ENCODE measurements at regions not wholly inside any gene's neighbourhood (a gene's known extent, or its start where the extent isn't known, plus 50 kb on each side); places are given as distances from the start of the nearest gene placed in this dataset.
"Not testable (repeated sequence)": the region's sequence is repeated elsewhere in the genome, so short reads cannot be mapped to it uniquely, and the experiment has no call there.

- no peak for DNase-seq
Observed at GRCh38 chr4:93888308-93888707, 59.8 kb downstream of the ATOH1 start.

- DNase-seq: no peak
Observed at GRCh38 chr4:93888768-93889167, 60.2 kb downstream of the ATOH1 start.

GRCh38 chr4:93891244-93891643, 62.7 kb downstream of the ATOH1 start:
- no peak for DNase-seq

- DNase-seq: no peak
Observed at GRCh38 chr4:93894995-93895394, 66.4 kb downstream of the ATOH1 start.

- no peak for DNase-seq
Observed at GRCh38 chr4:93896516-93896915, 68.0 kb downstream of the ATOH1 start.

GRCh38 chr4:93897559-93897958, 69.0 kb downstream of the ATOH1 start:
- peak in 1 of 5 experiments; percentile 3 for DNase-seq

- DNase-seq: no peak
Observed at GRCh38 chr4:93908778-93909177, 80.2 kb downstream of the ATOH1 start.

- DNase-seq: no peak
Observed at GRCh38 chr4:93911671-93912070, 83.1 kb downstream of the ATOH1 start.

- no peak for DNase-seq
Observed at GRCh38 chr4:93912146-93912545, 83.6 kb downstream of the ATOH1 start.

GRCh38 chr4:93918856-93919255, 90.3 kb downstream of the ATOH1 start:
- DNase-seq: no peak

- not testable (repeated sequence) for DNase-seq
Observed at GRCh38 chr4:93923570-93923969, 95.0 kb downstream of the ATOH1 start.

GRCh38 chr4:93947286-93947685, 118.7 kb downstream of the ATOH1 start:
- DNase-seq: no peak

- not testable (repeated sequence) for DNase-seq
Observed at GRCh38 chr4:93950239-93950638, 121.7 kb downstream of the ATOH1 start.

- no peak for DNase-seq
Observed at GRCh38 chr4:93957186-93957585, 128.6 kb downstream of the ATOH1 start.

- DNase-seq: no peak
Observed at GRCh38 chr4:93960450-93960849, 131.9 kb downstream of the ATOH1 start.

GRCh38 chr4:93960916-93961315, 132.4 kb downstream of the ATOH1 start:
- DNase-seq: no peak

GRCh38 chr4:93981594-93981993, 153.0 kb downstream of the ATOH1 start:
- DNase-seq: no peak

- no peak for DNase-seq
Observed at GRCh38 chr4:93982255-93982654, 153.7 kb downstream of the ATOH1 start.

- no peak for DNase-seq
Observed at GRCh38 chr4:93983140-93983539, 154.6 kb downstream of the ATOH1 start.

GRCh38 chr4:93994175-93994994, 165.8 kb downstream of the ATOH1 start:
- no peak for DNase-seq

- no peak for DNase-seq
Observed at GRCh38 chr4:93996895-93997294, 168.3 kb downstream of the ATOH1 start.

GRCh38 chr4:94000559-94000958, 172.0 kb downstream of the ATOH1 start:
- DNase-seq: no peak

GRCh38 chr4:94006932-94007331, 178.4 kb downstream of the ATOH1 start:
- DNase-seq: no peak

- DNase-seq: no peak
Observed at GRCh38 chr4:94011190-94011589, 182.6 kb downstream of the ATOH1 start.
